ENCODE measurements at regions not wholly inside any gene's neighbourhood (a gene's known extent, or its start where the extent isn't known, plus 50 kb on each side); places are given as distances from the start of the nearest gene placed in this dataset.

- TF ChIP-seq, protein P1, sequence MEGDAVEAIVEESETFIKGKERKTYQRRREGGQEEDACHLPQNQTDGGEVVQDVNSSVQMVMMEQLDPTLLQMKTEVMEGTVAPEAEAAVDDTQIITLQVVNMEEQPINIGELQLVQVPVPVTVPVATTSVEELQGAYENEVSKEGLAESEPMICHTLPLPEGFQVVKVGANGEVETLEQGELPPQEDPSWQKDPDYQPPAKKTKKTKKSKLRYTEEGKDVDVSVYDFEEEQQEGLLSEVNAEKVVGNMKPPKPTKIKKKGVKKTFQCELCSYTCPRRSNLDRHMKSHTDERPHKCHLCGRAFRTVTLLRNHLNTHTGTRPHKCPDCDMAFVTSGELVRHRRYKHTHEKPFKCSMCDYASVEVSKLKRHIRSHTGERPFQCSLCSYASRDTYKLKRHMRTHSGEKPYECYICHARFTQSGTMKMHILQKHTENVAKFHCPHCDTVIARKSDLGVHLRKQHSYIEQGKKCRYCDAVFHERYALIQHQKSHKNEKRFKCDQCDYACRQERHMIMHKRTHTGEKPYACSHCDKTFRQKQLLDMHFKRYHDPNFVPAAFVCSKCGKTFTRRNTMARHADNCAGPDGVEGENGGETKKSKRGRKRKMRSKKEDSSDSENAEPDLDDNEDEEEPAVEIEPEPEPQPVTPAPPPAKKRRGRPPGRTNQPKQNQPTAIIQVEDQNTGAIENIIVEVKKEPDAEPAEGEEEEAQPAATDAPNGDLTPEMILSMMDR (IDR thresholded peaks at IDR 0.05): no peak
- TF ChIP-seq POLR2A (IDR thresholded peaks at IDR 0.05): no peak
These were observed 104.6 kb upstream of the IRX1 start for GRCh38 chr5:3490957-3491507.

All from thyroid gland (tissue), 4 donors.